Testis (tissue), 2 donors: ENCODE measurements at regions not wholly inside any gene's neighbourhood (a gene's known extent, or its start where the extent isn't known, plus 50 kb on each side); places are given as distances from the start of the nearest gene placed in this dataset.

Experiments
- CTCF ChIP-seq, 3 experiments: fragments of 450-650 bp in 2 of 3; fragments of 200-600 bp in 1 of 3; sonication (generic) in 1 of 3; IDR thresholded peaks; one replicate each; pipeline ENCODE4 v1.5.1; 2016 to 2019; ENCODE audit warnings: antibody characterized with exemption in 3 of 3, mild to moderate bottlenecking in 2 of 3, moderate library complexity in 1 of 3
- POLR2A ChIP-seq: fragments of 450-650 bp; IDR thresholded peaks from one replicate; pipeline ENCODE4 v1.6.1; 2017; ENCODE audit warnings: antibody characterized with exemption, mild to moderate bottlenecking, moderate library complexity

DNA sequence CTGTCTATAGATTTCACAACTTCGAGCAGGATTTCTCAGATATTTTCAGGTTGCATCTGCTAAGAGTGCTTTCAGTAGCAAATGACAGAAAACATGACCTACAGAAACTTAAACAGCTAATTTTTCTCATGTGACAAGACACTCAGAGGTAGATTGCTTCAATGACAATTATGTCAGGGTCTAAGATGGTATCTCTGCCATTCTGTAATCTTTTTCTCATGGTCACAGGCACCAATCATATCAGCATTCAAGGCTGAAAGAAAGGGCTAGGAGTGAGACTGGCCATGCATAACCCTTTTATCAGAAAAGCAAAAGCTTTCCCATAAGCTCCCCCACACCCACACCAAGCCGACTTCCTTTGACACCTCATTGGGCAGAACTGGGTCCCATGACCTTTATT lies 450.5 kb upstream of the FAR2 start:
- TF ChIP-seq CTCF (IDR thresholded peaks at IDR 0.05) (no peak), POLR2A (no peak)
